Activated naive CD8-positive, alpha-beta T cell treated with anti-CD3 and anti-CD28 coated beads, Interleukin-2, amount 50 U/mL, for 16 hours (primary cell): ENCODE measurements at regions not wholly inside any gene's neighbourhood (a gene's known extent, or its start where the extent isn't known, plus 50 kb on each side); places are given as distances from the start of the nearest gene placed in this dataset.

ENCODE experiments used
- DNase-seq: peaks from one replicate; pipeline ENCODE4 v3.0.0-alpha.2; 2020; ENCODE audit warnings: low read depth, low spot score

GRCh38 chr10:130792096-130792845 lies 519.2 kb downstream of the TCERG1L start:
- DNase-seq: no peak

GRCh38 chr10:130795819-130796218 lies 515.7 kb downstream of the TCERG1L start:
- no peak for DNase-seq

GRCh38 chr10:130799532-130799931 lies 512.0 kb downstream of the TCERG1L start:
- DNase-seq: no peak

- no peak for DNase-seq
These were observed 511.2 kb downstream of the TCERG1L start for GRCh38 chr10:130800281-130800680.

- no peak for DNase-seq
These were observed 510.2 kb downstream of the TCERG1L start for GRCh38 chr10:130801276-130801675.

DNA sequence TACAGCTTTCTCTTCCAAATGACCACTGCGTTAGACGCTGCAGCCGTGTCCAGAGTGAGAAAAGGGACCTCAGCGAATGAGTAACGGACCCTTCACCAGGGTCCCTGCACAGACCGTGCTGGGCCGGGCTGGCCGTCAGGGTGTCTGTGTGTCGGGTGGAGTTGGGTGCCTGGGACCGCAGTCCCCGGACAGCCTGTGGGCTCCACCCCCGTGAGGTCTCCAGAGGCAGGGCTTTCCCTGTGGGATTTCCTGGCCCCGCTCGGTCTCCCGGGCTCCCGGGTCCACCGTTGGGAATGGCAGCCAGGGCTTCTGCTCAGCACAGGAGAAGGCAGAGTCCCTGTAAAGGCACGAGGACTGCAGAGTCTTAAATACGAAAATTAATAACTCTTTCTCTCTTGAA lies 509.7 kb downstream of the TCERG1L start:
- no peak for DNase-seq

- DNase-seq: no peak
These were observed 509.2 kb downstream of the TCERG1L start for GRCh38 chr10:130802301-130802700.

DNA sequence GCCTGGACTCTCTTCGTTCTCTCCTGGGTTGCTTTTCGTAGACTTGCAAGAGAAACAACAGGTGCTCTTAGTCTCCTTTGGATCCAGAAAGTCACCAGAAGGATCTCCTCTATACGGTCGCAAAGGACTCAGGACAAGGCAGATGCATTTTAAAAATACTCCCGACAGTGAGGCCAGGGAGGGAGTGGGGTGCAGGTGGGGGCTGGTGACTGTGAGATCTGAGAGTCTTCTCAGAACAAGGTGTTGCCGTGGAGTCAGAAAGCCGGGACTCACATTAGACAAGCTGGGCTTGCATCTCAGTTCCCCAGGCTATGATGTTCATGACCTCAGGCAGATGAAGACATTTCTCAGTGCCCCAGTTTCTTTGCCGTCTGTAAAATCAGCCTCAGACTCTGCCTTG lies 507.2 kb downstream of the TCERG1L start:
- no peak for DNase-seq

DNA sequence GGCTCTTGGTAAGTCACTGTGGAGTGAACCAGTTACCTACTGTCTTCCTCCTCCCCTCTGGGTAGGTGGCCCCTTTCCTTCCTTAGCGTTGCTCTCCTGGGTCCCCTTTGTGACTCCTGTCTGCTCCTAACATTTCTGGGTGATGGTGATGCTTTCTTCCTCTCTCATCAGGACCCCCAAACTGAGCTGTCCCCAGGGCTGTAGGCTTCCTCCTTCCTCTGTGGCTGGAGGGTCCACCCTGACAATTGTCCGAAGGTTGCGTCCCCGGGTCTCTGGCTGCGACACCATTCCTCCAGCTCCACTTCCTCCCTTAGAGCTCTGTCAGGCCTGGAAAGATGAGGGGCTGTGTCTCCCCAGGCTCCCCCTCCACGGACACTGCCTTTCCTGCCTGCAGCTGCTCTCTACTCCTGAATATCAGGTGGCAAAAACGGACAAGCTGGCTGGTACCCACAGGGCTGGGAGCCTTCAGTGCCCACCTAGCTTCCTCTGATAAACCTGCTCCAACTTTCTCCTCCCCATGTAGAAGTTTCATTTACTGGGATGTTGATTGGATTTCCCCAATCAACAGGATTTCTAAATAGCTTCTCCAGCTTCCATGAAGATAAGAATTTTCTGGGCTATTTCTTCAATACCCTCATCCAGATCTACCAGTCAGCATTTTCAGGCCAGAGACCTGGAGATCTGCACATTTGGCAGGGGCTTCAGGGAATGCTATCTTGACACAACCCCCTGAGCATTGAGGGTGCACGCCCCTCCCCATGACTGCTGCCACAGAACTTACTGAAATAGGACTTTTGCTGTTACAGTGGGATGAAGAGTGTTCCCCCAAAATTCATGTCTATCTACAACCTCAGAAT lies 506.5 kb downstream of the TCERG1L start:
- DNase-seq: no peak

DNA sequence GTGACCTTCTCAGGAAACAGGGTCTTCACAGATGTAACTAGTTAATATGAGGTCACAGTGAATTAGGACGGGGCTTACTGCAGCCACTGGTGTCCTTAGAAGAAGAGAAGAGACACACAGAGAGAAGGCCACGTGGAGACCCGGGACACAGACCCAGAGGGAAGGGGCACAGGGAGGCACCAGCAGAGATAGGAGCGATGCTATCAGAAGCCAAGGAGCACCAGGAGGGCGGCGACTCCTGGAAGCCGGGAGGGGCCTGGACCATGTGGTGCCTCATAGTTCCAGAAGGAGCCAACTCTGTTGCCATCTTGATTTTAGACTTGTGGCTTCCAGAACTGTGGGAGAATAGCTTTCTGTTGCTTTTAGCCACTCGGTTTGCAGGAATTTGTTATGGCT lies 505.9 kb downstream of the TCERG1L start:
- DNase-seq: no peak

DNA sequence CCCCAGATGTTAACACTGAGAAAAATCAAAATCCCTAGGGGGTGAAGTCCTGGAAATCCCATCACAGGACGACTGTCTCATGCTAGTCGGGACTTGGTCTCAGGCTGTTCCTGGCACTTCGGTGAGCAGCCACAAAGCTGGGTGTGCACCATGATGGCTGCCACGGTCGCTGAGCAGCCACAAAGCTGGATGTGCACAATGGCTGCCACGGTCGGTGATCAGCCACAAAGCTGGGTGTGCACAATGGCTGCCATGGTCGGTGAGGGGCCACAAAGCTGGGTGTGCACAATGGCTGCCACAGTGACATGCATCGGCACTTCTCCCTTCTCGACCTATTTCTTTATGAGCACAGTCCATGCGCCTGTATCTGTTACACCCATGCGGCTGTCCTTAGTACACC lies 505.1 kb downstream of the TCERG1L start:
- DNase-seq: no peak

DNA sequence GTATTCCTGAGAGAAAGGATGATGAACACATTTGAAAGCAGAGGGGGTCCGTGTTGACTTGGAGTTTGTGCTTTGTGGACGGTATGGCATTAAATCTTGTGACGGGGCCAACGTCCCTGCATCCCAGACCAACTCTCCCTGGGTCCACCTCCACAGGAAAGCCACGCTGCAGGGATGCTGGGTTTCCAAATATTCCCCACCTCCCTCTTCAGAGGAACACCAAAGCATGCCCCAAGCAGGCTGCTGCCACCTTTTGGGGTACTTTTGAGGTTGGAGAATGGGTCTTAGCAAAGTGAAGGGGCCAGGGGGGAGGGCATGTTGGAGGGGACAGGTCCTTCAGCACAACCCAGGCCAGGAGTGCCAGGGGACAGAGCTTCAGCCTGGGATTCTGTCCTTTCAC lies 504.4 kb downstream of the TCERG1L start:
- DNase-seq: no peak

GRCh38 chr10:130807721-130808120 lies 503.8 kb downstream of the TCERG1L start:
- no peak for DNase-seq

GRCh38 chr10:130808243-130808642 lies 503.3 kb downstream of the TCERG1L start:
- no peak for DNase-seq

- no peak for DNase-seq
These were observed 502.8 kb downstream of the TCERG1L start for GRCh38 chr10:130808686-130809085.

GRCh38 chr10:130809181-130809580 lies 502.3 kb downstream of the TCERG1L start:
- no peak for DNase-seq

- DNase-seq: no peak
These were observed 501.6 kb downstream of the TCERG1L start for GRCh38 chr10:130809761-130810515.

GRCh38 chr10:130810856-130811255 lies 500.7 kb downstream of the TCERG1L start:
- DNase-seq: no peak

GRCh38 chr10:130812381-130813148 lies 499.0 kb downstream of the TCERG1L start:
- DNase-seq: no peak

- no peak for DNase-seq
These were observed 496.9 kb downstream of the TCERG1L start for GRCh38 chr10:130814610-130815009.

DNA sequence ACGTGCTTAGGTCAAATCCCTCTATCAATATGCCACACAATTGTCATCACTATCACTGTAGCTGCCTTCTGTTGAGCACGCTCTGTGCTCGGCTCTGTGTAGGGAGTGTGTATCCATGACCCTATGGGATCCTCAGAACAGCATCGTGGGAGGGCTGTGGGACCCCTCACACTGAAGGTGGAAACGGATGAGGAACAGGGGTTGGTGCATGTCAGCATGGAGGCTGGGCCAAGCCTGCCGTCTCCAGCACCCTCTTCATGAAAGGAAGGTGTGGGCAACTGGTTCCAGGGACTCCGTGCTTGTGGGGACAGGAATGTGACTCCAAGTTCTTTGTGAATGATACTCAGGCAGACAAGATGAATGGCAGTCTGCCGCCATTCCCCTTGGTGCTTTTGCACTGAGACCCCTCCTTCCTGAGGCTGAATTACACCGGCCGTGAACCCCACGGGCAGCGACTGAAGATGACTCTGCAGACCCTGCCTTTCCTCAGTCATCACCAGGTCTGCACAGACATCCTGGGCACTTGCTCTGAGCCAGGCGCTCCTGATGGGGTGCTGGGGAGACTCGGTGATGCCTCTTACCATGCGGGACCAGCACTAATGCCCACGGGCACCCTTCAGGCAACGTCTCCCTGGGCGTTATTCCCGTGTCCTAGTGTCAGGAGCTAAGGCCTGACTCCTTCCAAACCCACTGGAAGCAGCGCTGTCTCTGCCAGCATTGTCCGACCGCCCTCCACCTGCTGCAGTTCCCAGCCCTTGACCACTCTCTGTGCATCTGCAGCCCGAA lies 495.2 kb downstream of the TCERG1L start:
- DNase-seq: no peak
